OCI-LY1 (cell line): ENCODE measurements at regions not wholly inside any gene's neighbourhood (a gene's known extent, or its start where the extent isn't known, plus 50 kb on each side); places are given as distances from the start of the nearest gene placed in this dataset.

ENCODE experiments used
- H2AFZ ChIP-seq: fragments of 200-600 bp; sonication (generic), shearing (Covaris generic); 2 replicates; pipeline ENCODE4 v1.6.0; 2014; ENCODE audit warnings: antibody characterized with exemption, mild to moderate bottlenecking, low read length
- H3F3A ChIP-seq: fragments of 200-600 bp; sonication (generic), shearing (Covaris generic); 2 replicates; pipeline ENCODE4 v1.6.0; 2014; ENCODE audit warnings: mild to moderate bottlenecking, antibody characterized with exemption, low read length, moderate library complexity; ENCODE audit not compliant: insufficient read depth
- H3K27ac ChIP-seq: fragments of 200-600 bp; sonication (generic); 2 replicates; pipeline ENCODE4 v1.5.1; 2014; ENCODE audit warnings: low read length, mixed run types, mild to moderate bottlenecking, low read depth; ENCODE audit not compliant: poor library complexity, severe bottlenecking
- H3K27me3 ChIP-seq: fragments of 200-600 bp; sonication (generic); 2 replicates; pipeline ENCODE4 v1.6.0; 2014; ENCODE audit warnings: antibody characterized with exemption, mild to moderate bottlenecking, low read length, moderate library complexity; ENCODE audit not compliant: insufficient read depth
- H3K36me3 ChIP-seq: fragments of 200-600 bp; sonication (generic); 2 replicates; pipeline ENCODE4 v1.6.1; 2014; ENCODE audit warnings: mild to moderate bottlenecking, antibody characterized with exemption, low read length, moderate library complexity, mixed read lengths; ENCODE audit not compliant: insufficient read depth
- H3K4me1 ChIP-seq: fragments of 200-600 bp; sonication (generic); 2 replicates; pipeline ENCODE4 v1.5.1; 2014; ENCODE audit warnings: mild to moderate bottlenecking, low read length, moderate library complexity; ENCODE audit not compliant: insufficient read depth, severe bottlenecking
- H3K4me2 ChIP-seq: fragments of 200-600 bp; sonication (generic), shearing (Covaris generic); 2 replicates; pipeline ENCODE4 v1.6.1; 2014; ENCODE audit warnings: low read length
- H3K4me3 ChIP-seq: fragments of 200-600 bp; sonication (generic); 2 replicates; pipeline ENCODE4 v1.5.1; 2014; ENCODE audit warnings: low read length, low read depth, mild to moderate bottlenecking, mixed read lengths; ENCODE audit not compliant: poor library complexity, severe bottlenecking
- H3K79me2 ChIP-seq: fragments of 200-600 bp; shearing (Covaris generic); 2 replicates; pipeline ENCODE4 v1.6.1; 2016; ENCODE audit warnings: mixed run types, low read length, mixed read lengths; ENCODE audit not compliant: insufficient read depth
- H3K9ac ChIP-seq: fragments of 200-600 bp; sonication (generic), shearing (Covaris generic); 2 replicates; pipeline ENCODE4 v1.6.1; 2014; ENCODE audit warnings: mild to moderate bottlenecking, low read length, mixed read lengths
- H3K9me2 ChIP-seq: fragments of 200-600 bp; sonication (generic), shearing (Covaris generic); 2 replicates; pipeline ENCODE4 v1.6.1; 2014; ENCODE audit warnings: low read depth, mild to moderate bottlenecking, low read length, mixed read lengths
- H3K9me3 ChIP-seq: fragments of 200-600 bp; shearing (Covaris generic); 2 replicates; pipeline ENCODE4 v1.6.1; 2014; ENCODE audit warnings: low read length, mixed read lengths
- H4K20me1 ChIP-seq: fragments of 200-600 bp; sonication (generic), shearing (Covaris generic); 2 replicates; pipeline ENCODE4 v1.6.0; 2016; ENCODE audit warnings: mild to moderate bottlenecking, low read length; ENCODE audit not compliant: insufficient read depth
- EZH2 ChIP-seq: fragments of 200-600 bp; sonication (generic), shearing (Covaris generic); IDR thresholded peaks from 2 replicates; pipeline ENCODE4 v1.8.0; 2017; ENCODE audit warnings: borderline replicate concordance, mixed run types, mild to moderate bottlenecking, antibody characterized with exemption, low read length, moderate library complexity, mixed read lengths
- TF ChIP-seq, protein P1 (sequence below): fragments of 200-600 bp; sonication (generic), shearing (Covaris generic); IDR thresholded peaks from 2 replicates; pipeline ENCODE4 v1.5.1; 2017; ENCODE audit warnings: mild to moderate bottlenecking, antibody characterized with exemption, low read length, moderate library complexity, mixed read lengths

DNA sequence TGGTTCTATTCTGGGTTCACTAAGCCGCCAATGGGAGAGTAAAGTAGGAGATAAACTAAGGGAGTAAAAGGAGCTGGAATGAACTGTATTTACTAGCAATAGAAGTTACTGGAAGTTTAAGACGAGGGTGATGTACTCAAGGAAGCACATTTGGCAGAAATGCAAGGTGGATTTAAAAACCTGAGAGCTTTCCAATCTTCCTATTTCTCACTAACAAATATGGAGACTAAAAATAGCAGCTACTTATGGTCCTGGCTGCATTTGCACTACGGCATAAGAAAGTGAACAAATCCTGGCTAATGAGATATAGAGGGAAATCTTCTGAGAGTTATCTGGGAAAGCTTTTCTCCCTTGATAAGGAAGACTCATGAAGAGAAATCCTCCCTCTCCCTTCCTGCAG lies 153.4 kb downstream of the TMEM161B start:
- Histone ChIP-seq H3K27ac (no peak overlapping the region), H3K9me2 (no peaks in the 10 kb centered on the region), H3K4me1 (no peaks in the 10 kb centered on the region), H3K9ac (no peak overlapping the region), H3K27me3 (no peaks in the 10 kb centered on the region), H3K4me3 (no peak overlapping the region), H3K9me3 (no peaks in the 10 kb centered on the region), H3K4me2 (no peak overlapping the region), H3K79me2 (no peaks in the 10 kb centered on the region), H4K20me1 (no peaks in the 10 kb centered on the region), H3K36me3 (no peaks in the 10 kb centered on the region), H3F3A (no peaks in the 10 kb centered on the region), H2AFZ (no peak overlapping the region)
- TF ChIP-seq, protein P1, sequence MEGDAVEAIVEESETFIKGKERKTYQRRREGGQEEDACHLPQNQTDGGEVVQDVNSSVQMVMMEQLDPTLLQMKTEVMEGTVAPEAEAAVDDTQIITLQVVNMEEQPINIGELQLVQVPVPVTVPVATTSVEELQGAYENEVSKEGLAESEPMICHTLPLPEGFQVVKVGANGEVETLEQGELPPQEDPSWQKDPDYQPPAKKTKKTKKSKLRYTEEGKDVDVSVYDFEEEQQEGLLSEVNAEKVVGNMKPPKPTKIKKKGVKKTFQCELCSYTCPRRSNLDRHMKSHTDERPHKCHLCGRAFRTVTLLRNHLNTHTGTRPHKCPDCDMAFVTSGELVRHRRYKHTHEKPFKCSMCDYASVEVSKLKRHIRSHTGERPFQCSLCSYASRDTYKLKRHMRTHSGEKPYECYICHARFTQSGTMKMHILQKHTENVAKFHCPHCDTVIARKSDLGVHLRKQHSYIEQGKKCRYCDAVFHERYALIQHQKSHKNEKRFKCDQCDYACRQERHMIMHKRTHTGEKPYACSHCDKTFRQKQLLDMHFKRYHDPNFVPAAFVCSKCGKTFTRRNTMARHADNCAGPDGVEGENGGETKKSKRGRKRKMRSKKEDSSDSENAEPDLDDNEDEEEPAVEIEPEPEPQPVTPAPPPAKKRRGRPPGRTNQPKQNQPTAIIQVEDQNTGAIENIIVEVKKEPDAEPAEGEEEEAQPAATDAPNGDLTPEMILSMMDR, result no peak
- no peak for TF ChIP-seq EZH2

DNA sequence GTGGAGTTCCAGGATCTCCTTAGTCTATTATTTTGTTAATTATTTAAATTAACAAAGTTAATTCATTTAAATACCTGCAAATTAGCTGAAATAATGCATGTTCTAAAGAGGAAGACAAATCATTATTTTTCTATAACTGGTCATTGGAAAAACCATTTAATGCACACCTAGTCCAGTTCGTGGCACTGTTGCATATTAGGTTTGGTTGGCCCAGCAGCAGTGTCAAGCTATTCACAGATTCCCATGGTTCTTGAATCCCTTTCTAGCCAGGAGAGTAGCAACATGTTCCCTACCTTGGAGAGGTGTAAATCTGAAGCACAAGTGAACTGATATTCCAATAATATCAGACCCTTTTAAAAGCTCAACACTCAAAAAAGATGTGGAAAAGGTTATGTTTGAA lies 155.2 kb downstream of the TMEM161B start:
- no peak overlapping the region for H3K4me3 ChIP-seq
- no peak overlapping the region for H2AFZ ChIP-seq
- no peaks in the 10 kb centered on the region for H3F3A ChIP-seq
- H3K9me2 ChIP-seq, result no peaks in the 10 kb centered on the region
- H3K4me1 ChIP-seq, result no peaks in the 10 kb centered on the region
- no peaks in the 10 kb centered on the region for H3K9me3 ChIP-seq
- H3K36me3 ChIP-seq, result no peaks in the 10 kb centered on the region
- TF ChIP-seq EZH2, result no peak
- TF ChIP-seq, protein P1, result no peak
- no peaks in the 10 kb centered on the region for H3K27me3 ChIP-seq
- no peaks in the 10 kb centered on the region for H4K20me1 ChIP-seq
- no peaks in the 10 kb centered on the region for H3K79me2 ChIP-seq
- H3K4me2 ChIP-seq, result no peak overlapping the region
- no peak overlapping the region for H3K9ac ChIP-seq
- no peak overlapping the region for H3K27ac ChIP-seq

DNA sequence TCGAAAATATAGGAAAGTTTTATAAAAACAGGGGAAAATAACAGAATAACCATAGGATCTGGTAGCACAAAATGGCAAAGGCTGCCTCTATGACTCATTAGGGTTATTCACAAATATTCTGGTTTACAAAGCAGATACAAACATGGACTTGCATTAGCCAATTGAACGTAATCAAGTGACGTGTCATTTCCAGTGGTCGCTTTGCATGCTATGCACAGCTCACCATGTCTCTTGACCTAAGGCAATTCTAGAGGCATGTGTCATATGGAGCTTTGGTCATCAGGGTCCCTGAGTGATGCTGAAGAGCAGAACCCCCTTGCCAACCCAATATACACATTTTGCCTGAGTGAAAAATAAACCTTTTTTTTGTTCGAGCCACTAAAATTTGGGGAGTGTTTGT lies 158.8 kb downstream of the TMEM161B start:
- Histone ChIP-seq H3K36me3 (no peaks in the 10 kb centered on the region), H3K9me2 (no peaks in the 10 kb centered on the region), H3K4me1 (no peaks in the 10 kb centered on the region), H3F3A (no peaks in the 10 kb centered on the region), H3K27me3 (no peaks in the 10 kb centered on the region), H3K27ac (no peak overlapping the region), H4K20me1 (no peaks in the 10 kb centered on the region), H3K4me3 (no peak overlapping the region), H3K79me2 (no peaks in the 10 kb centered on the region), H2AFZ (no peak overlapping the region), H3K4me2 (no peak overlapping the region), H3K9me3 (no peaks in the 10 kb centered on the region), H3K9ac (no peak overlapping the region)
- TF ChIP-seq, protein P1, result no peak
- no peak for TF ChIP-seq EZH2
